ENCODE measurements at regions not wholly inside any gene's neighbourhood (a gene's known extent, or its start where the extent isn't known, plus 50 kb on each side); places are given as distances from the start of the nearest gene placed in this dataset.

GRCh38 chr18:78772360-78773302, 207.0 kb upstream of the SALL3 start:
- DNase-seq (ENCODE audit: insufficient read length) (no peak), FAIRE-seq (no peak)
- TF ChIP-seq POLR2AphosphoS5 (IDR thresholded peaks at IDR 0.05; ENCODE audit: low read depth, low read length) = no peak
- TF ChIP-seq POLR2A (IDR thresholded peaks at IDR 0.05; ENCODE audit: low read depth, low read length) = no peak
- no peak for TF ChIP-seq TAF1 (IDR thresholded peaks at IDR 0.05; ENCODE audit: borderline replicate concordance, low read depth, low read length)

GRCh38 chr18:78773303-78773755, 206.3 kb upstream of the SALL3 start:
- FAIRE-seq (no peak), DNase-seq (ENCODE audit: insufficient read length) (no peak)
- no peak for TF ChIP-seq POLR2A (IDR thresholded peaks at IDR 0.05; ENCODE audit: low read depth, low read length)
- no peak for TF ChIP-seq TAF1 (IDR thresholded peaks at IDR 0.05; ENCODE audit: borderline replicate concordance, low read depth, low read length)
- no peak for TF ChIP-seq POLR2AphosphoS5 (IDR thresholded peaks at IDR 0.05; ENCODE audit: low read depth, low read length)

- TF ChIP-seq POLR2A (IDR thresholded peaks at IDR 0.05; ENCODE audit: low read depth, low read length) (no peak), POLR2AphosphoS5 (IDR thresholded peaks at IDR 0.05; ENCODE audit: low read depth, low read length) (no peak), TAF1 (IDR thresholded peaks at IDR 0.05; ENCODE audit: borderline replicate concordance, low read depth, low read length) (no peak)
- no peak for DNase-seq (ENCODE audit: insufficient read length)
- no peak for FAIRE-seq
These were observed 205.8 kb upstream of the SALL3 start for GRCh38 chr18:78773819-78774218.

GRCh38 chr18:78774741-78775141, 204.9 kb upstream of the SALL3 start:
- no peak for TF ChIP-seq TAF1 (IDR thresholded peaks at IDR 0.05; ENCODE audit: borderline replicate concordance, low read depth, low read length)
- TF ChIP-seq POLR2AphosphoS5 (IDR thresholded peaks at IDR 0.05; ENCODE audit: low read depth, low read length) = no peak
- no peak for TF ChIP-seq POLR2A (IDR thresholded peaks at IDR 0.05; ENCODE audit: low read depth, low read length)
- DNase-seq (ENCODE audit: insufficient read length) = no peak
- FAIRE-seq = no peak

GRCh38 chr18:78776151-78776550, 203.5 kb upstream of the SALL3 start:
- no peak for DNase-seq (ENCODE audit: insufficient read length)
- FAIRE-seq = no peak
- TF ChIP-seq POLR2AphosphoS5 (IDR thresholded peaks at IDR 0.05; ENCODE audit: low read depth, low read length) (no peak), TAF1 (IDR thresholded peaks at IDR 0.05; ENCODE audit: borderline replicate concordance, low read depth, low read length) (no peak), POLR2A (IDR thresholded peaks at IDR 0.05; ENCODE audit: low read depth, low read length) (no peak)

GRCh38 chr18:78776706-78777285, 202.8 kb upstream of the SALL3 start:
- TF ChIP-seq POLR2A (IDR thresholded peaks at IDR 0.05; ENCODE audit: low read depth, low read length) (no peak), TAF1 (IDR thresholded peaks at IDR 0.05; ENCODE audit: borderline replicate concordance, low read depth, low read length) (no peak), POLR2AphosphoS5 (IDR thresholded peaks at IDR 0.05; ENCODE audit: low read depth, low read length) (no peak)
- DNase-seq (ENCODE audit: insufficient read length) (no peak), FAIRE-seq (no peak)

- TF ChIP-seq TAF1 (IDR thresholded peaks at IDR 0.05; ENCODE audit: borderline replicate concordance, low read depth, low read length) (no peak), POLR2A (IDR thresholded peaks at IDR 0.05; ENCODE audit: low read depth, low read length) (no peak), POLR2AphosphoS5 (IDR thresholded peaks at IDR 0.05; ENCODE audit: low read depth, low read length) (no peak)
- no peak for FAIRE-seq
- DNase-seq (ENCODE audit: insufficient read length) = no peak
These were observed 201.6 kb upstream of the SALL3 start for GRCh38 chr18:78777992-78778391.

- TF ChIP-seq POLR2A (IDR thresholded peaks at IDR 0.05; ENCODE audit: low read depth, low read length) (no peak), POLR2AphosphoS5 (IDR thresholded peaks at IDR 0.05; ENCODE audit: low read depth, low read length) (no peak)
- DNase-seq (ENCODE audit: insufficient read length) (no peak), FAIRE-seq (no peak)
These were observed 201.0 kb upstream of the SALL3 start for GRCh38 chr18:78778651-78779050.

- no peak for DNase-seq (ENCODE audit: insufficient read length)
- no peak for FAIRE-seq
- TF ChIP-seq POLR2AphosphoS5 (IDR thresholded peaks at IDR 0.05; ENCODE audit: low read depth, low read length) (no peak), TAF1 (IDR thresholded peaks at IDR 0.05; ENCODE audit: borderline replicate concordance, low read depth, low read length) (no peak), POLR2A (IDR thresholded peaks at IDR 0.05; ENCODE audit: low read depth, low read length) (no peak)
These were observed 199.5 kb upstream of the SALL3 start for GRCh38 chr18:78779996-78780718.

GRCh38 chr18:78780719-78781600, 198.7 kb upstream of the SALL3 start:
- FAIRE-seq = no peak
- TF ChIP-seq POLR2A (IDR thresholded peaks at IDR 0.05; ENCODE audit: low read depth, low read length) = no peak
- no peak for TF ChIP-seq TAF1 (IDR thresholded peaks at IDR 0.05; ENCODE audit: borderline replicate concordance, low read depth, low read length)
- no peak for TF ChIP-seq POLR2AphosphoS5 (IDR thresholded peaks at IDR 0.05; ENCODE audit: low read depth, low read length)
- DNase-seq (ENCODE audit: insufficient read length) = no peak

GRCh38 chr18:78781601-78781960, 198.0 kb upstream of the SALL3 start:
- no peak for TF ChIP-seq POLR2AphosphoS5 (IDR thresholded peaks at IDR 0.05; ENCODE audit: low read depth, low read length)
- no peak for TF ChIP-seq TAF1 (IDR thresholded peaks at IDR 0.05; ENCODE audit: borderline replicate concordance, low read depth, low read length)
- TF ChIP-seq POLR2A (IDR thresholded peaks at IDR 0.05; ENCODE audit: low read depth, low read length) = no peak
- no peak for FAIRE-seq
- no peak for DNase-seq (ENCODE audit: insufficient read length)

Data from GM12892 (cell line).